ENCODE measurements at regions not wholly inside any gene's neighbourhood (a gene's known extent, or its start where the extent isn't known, plus 50 kb on each side); places are given as distances from the start of the nearest gene placed in this dataset.

DNA sequence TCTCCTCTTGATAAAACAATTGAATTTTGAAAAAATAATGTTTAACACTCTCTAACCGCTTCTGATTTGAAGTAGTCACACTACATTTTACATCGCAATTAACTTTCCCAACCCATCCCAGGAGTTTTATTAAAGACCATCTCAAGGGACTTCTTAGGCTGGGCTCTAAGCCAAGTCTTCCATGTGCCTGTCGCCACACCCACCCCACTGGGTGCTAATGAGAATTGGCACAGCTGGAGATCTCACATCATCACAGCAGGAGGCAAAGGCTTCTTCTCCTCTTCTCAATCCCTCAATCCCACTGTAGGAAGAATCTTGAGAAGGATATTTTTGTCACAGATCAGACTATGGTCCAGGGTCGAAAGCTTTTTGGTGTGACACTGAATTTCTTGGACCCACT is 328.9 kb downstream of the NUF2 start:
- no peak for DNase-seq (ENCODE audit: extremely low spot score in 2 of 2)
- intact Hi-C loops (cut with DNase I) = no loop called here
- no peak overlapping the region for H3K27ac ChIP-seq
- H3K4me3 ChIP-seq = no peak overlapping the region
- no peaks in the 10 kb centered on the region for H3K9me3 ChIP-seq
- no peaks in the 10 kb centered on the region for H3K27me3 ChIP-seq
- H3K4me1 ChIP-seq = no peaks in the 10 kb centered on the region
- no peak for TF ChIP-seq POLR2A (IDR thresholded peaks at IDR 0.05)
- no peak for TF ChIP-seq POLR2AphosphoS5 (IDR thresholded peaks at IDR 0.05; ENCODE audit: insufficient read depth in 1 of 2, low read depth in 1 of 2)
- TF ChIP-seq, protein P1, sequence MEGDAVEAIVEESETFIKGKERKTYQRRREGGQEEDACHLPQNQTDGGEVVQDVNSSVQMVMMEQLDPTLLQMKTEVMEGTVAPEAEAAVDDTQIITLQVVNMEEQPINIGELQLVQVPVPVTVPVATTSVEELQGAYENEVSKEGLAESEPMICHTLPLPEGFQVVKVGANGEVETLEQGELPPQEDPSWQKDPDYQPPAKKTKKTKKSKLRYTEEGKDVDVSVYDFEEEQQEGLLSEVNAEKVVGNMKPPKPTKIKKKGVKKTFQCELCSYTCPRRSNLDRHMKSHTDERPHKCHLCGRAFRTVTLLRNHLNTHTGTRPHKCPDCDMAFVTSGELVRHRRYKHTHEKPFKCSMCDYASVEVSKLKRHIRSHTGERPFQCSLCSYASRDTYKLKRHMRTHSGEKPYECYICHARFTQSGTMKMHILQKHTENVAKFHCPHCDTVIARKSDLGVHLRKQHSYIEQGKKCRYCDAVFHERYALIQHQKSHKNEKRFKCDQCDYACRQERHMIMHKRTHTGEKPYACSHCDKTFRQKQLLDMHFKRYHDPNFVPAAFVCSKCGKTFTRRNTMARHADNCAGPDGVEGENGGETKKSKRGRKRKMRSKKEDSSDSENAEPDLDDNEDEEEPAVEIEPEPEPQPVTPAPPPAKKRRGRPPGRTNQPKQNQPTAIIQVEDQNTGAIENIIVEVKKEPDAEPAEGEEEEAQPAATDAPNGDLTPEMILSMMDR (IDR thresholded peaks at IDR 0.05) = no peak
- no peaks in the 10 kb centered on the region for H3K36me3 ChIP-seq

DNA sequence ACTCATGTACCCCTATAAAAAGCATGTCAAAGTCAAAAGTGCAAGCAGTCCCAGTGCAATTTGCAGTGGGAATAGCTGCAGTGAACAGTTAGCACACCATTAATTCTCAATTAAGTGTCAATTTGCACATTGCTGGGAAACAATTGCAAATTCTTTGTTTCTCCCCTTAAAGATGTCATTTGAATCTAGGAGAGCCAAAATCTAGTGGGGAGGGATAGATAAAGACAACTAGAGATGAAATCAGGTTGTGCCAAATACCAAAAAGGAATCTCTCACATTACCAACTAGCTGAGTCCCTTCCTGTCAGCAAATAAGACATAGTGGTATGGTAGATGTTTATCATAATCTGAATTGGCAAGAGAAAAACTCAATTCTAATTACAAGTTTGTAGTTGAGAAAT is 330.7 kb downstream of the NUF2 start:
- no peaks in the 10 kb centered on the region for H3K27me3 ChIP-seq
- no peak overlapping the region for H3K4me3 ChIP-seq
- peaks cover 8% of the 10 kb centered on the region for H3K4me1 ChIP-seq
- intact Hi-C loops (cut with DNase I) = no loop called here
- DNase-seq (ENCODE audit: extremely low spot score in 2 of 2) = no peak
- TF ChIP-seq POLR2A (IDR thresholded peaks at IDR 0.05) (no peak), POLR2AphosphoS5 (IDR thresholded peaks at IDR 0.05; ENCODE audit: insufficient read depth in 1 of 2, low read depth in 1 of 2) (no peak)
- TF ChIP-seq, protein P1 (IDR thresholded peaks at IDR 0.05) = no peak
- H3K9me3 ChIP-seq = no peaks in the 10 kb centered on the region
- no peak overlapping the region for H3K27ac ChIP-seq
- no peaks in the 10 kb centered on the region for H3K36me3 ChIP-seq

DNA sequence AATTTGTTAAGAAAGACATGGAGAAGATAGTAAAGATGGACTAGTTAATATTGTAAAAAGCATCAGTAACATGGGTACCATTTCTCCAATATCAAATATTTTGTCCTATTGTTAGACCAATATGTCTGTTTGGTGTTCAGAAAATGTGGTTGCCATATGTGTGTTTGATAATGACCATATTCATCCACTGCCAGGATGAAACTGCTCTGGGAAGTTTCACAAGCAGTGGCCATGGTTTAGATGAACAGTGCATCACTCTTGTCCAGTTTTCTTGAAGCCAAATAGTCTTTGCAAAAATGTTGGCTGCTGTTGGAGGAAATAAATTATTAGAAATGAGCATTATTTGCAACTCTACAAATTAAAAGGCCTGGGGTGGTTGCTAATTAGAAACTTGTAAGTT is 333.8 kb downstream of the NUF2 start:
- intact Hi-C loops (cut with DNase I) = no loop called here
- no peaks in the 10 kb centered on the region for H3K36me3 ChIP-seq
- H3K27me3 ChIP-seq = no peaks in the 10 kb centered on the region
- no peaks in the 10 kb centered on the region for H3K9me3 ChIP-seq
- TF ChIP-seq, protein P1 (IDR thresholded peaks at IDR 0.05) = no peak
- no peak for TF ChIP-seq POLR2A (IDR thresholded peaks at IDR 0.05)
- no peak for TF ChIP-seq POLR2AphosphoS5 (IDR thresholded peaks at IDR 0.05; ENCODE audit: insufficient read depth in 1 of 2, low read depth in 1 of 2)
- peaks cover 8% of the 10 kb centered on the region for H3K4me1 ChIP-seq
- H3K4me3 ChIP-seq = no peak overlapping the region
- no peak overlapping the region for H3K27ac ChIP-seq
- no peak for DNase-seq (ENCODE audit: extremely low spot score in 2 of 2)

DNA sequence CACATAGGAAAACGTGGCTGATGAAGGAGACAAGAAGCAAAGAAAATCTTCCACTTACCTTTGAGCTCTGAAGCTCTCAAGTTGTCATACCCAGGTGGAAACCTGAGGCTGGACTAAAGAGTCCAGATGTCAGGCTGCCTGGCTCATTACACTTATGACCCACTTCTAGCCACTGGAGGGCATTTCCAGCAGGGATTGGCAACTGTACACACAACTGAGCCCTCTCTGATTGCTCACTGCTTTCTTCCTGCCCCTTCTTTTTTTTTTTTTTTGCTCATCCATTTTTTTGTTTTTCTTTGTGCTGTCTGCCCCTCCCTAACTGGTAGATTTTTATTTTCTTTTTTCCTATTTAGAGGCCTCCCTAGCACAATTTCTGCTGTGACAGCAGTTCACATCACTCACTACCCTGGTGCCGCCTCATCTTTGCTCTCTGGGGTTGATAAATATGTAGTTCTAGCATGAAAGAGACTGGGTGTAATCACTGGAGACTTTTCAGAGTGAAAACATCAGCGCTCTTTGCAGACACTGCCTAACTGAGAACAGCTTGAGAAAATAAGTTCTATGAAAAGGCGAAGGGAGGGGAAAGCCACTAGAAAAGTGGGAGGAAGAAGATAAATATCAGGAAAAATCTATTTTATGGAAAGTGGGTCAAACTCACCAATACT is 334.5 kb downstream of the NUF2 start:
- intact Hi-C loops (cut with DNase I) = no loop called here
- Histone ChIP-seq H3K9me3 (no peaks in the 10 kb centered on the region), H3K27ac (peak overlapping the region; percentile 37), H3K27me3 (no peaks in the 10 kb centered on the region), H3K4me1 (peaks cover 8% of the 10 kb centered on the region), H3K36me3 (no peaks in the 10 kb centered on the region), H3K4me3 (no peak overlapping the region)
- no peak for DNase-seq (ENCODE audit: extremely low spot score in 2 of 2)
- TF ChIP-seq POLR2AphosphoS5 (IDR thresholded peaks at IDR 0.05; ENCODE audit: insufficient read depth in 1 of 2, low read depth in 1 of 2) = no peak
- TF ChIP-seq POLR2A (IDR thresholded peaks at IDR 0.05) = no peak
- TF ChIP-seq, protein P1 (IDR thresholded peaks at IDR 0.05) = no peak

GRCh38 chr1:163657719-163658118 is 336.0 kb downstream of the NUF2 start:
- TF ChIP-seq, protein P1 (IDR thresholded peaks at IDR 0.05) = no peak
- no peak for TF ChIP-seq POLR2AphosphoS5 (IDR thresholded peaks at IDR 0.05; ENCODE audit: insufficient read depth in 1 of 2, low read depth in 1 of 2)
- TF ChIP-seq POLR2A (IDR thresholded peaks at IDR 0.05) = no peak
- no peaks in the 10 kb centered on the region for H3K36me3 ChIP-seq
- H3K27ac ChIP-seq = no peak overlapping the region
- no peaks in the 10 kb centered on the region for H3K9me3 ChIP-seq
- intact Hi-C loops (cut with DNase I) = no loop called here
- DNase-seq (ENCODE audit: extremely low spot score in 2 of 2) = no peak
- H3K27me3 ChIP-seq = no peaks in the 10 kb centered on the region
- H3K4me1 ChIP-seq = peaks cover 8% of the 10 kb centered on the region
- H3K4me3 ChIP-seq = no peak overlapping the region
